Liver (tissue), 8 donors: ENCODE measurements at regions not wholly inside any gene's neighbourhood (a gene's known extent, or its start where the extent isn't known, plus 50 kb on each side); places are given as distances from the start of the nearest gene placed in this dataset.

Experiments used
- DNase-seq: peaks from one replicate; pipeline ENCODE4 v3.0.0-alpha.2; 2017; ENCODE audit warnings: low spot score
- H3K27ac ChIP-seq, 2 donors: one replicate each; pipeline ENCODE4 v1.7.0; 2013; ENCODE audit warnings: inconsistent platforms in 2 of 2, low read length in 2 of 2, control low read depth in 1 of 2, low read depth in 1 of 2, mild to moderate bottlenecking in 1 of 2
- H3K27me3 ChIP-seq, 4 donors: one replicate each; pipeline versions ENCODE4 v1.6.1 to v1.7.0; 2013; ENCODE audit warnings: low read length in 3 of 4, inconsistent platforms in 1 of 4, mild to moderate bottlenecking in 1 of 4, moderate library complexity in 1 of 4; ENCODE audit not compliant: control insufficient read depth in 4 of 4, insufficient read depth in 4 of 4
- H3K36me3 ChIP-seq, 4 donors: one replicate each; pipeline versions ENCODE4 v1.6.1 to v1.7.0; 2013; ENCODE audit warnings: low read length in 3 of 4, mild to moderate bottlenecking in 3 of 4, low read depth in 1 of 4, moderate library complexity in 1 of 4; ENCODE audit not compliant: control insufficient read depth in 4 of 4, insufficient read depth in 3 of 4
- H3K4me1 ChIP-seq, 4 donors: one replicate each; pipeline versions ENCODE4 v1.6.1 to v1.7.0; 2013; ENCODE audit warnings: low read length in 3 of 4, mild to moderate bottlenecking in 3 of 4, moderate library complexity in 1 of 4; ENCODE audit not compliant: control insufficient read depth in 4 of 4, insufficient read depth in 4 of 4
- H3K4me3 ChIP-seq, 3 donors: one replicate each; pipeline versions ENCODE4 v1.6.1 to v1.7.0; 2013; ENCODE audit warnings: low read length in 3 of 3, control low read depth in 1 of 3, low read depth in 1 of 3, mild to moderate bottlenecking in 1 of 3
- H3K9ac ChIP-seq, 2 donors: one replicate each; pipeline ENCODE4 v1.7.0; 2013; ENCODE audit warnings: low read length in 2 of 2, mild to moderate bottlenecking in 2 of 2, moderate library complexity in 2 of 2, control low read depth in 1 of 2, low read depth in 1 of 2
- H3K9me3 ChIP-seq, 4 donors: one replicate each; pipeline versions ENCODE4 v1.6.1 to v1.7.0; 2013; ENCODE audit warnings: low read length in 3 of 4; ENCODE audit not compliant: control insufficient read depth in 4 of 4
- EGR1 ChIP-seq, 2 donors: IDR thresholded peaks; 2 replicates each; pipeline ENCODE4 v1.6.1; 2016 to 2018; ENCODE audit warnings: antibody characterized with exemption in 2 of 2, low read depth in 2 of 2
- FOXA1 ChIP-seq: IDR thresholded peaks from 2 replicates; pipeline ENCODE4 v1.6.1; 2016; ENCODE audit warnings: antibody characterized with exemption
- FOXA2 ChIP-seq: IDR thresholded peaks from 2 replicates; pipeline ENCODE4 v1.6.1; 2016; ENCODE audit warnings: antibody characterized with exemption
- GABPA ChIP-seq, 2 donors: IDR thresholded peaks in 1 of 2; conservative IDR thresholded peaks in 1 of 2; 2 replicates each; pipeline ENCODE4 v1.6.1; 2016; ENCODE audit warnings: antibody characterized with exemption in 2 of 2, mild to moderate bottlenecking in 1 of 2, moderate library complexity in 1 of 2
- HNF4A ChIP-seq, 2 donors: conservative IDR thresholded peaks; 2 replicates each; pipeline ENCODE4 v1.6.1; 2016; ENCODE audit warnings: antibody characterized with exemption in 2 of 2, mild to moderate bottlenecking in 2 of 2
- HNF4G ChIP-seq: IDR thresholded peaks from 2 replicates; pipeline ENCODE4 v1.6.1; 2016; ENCODE audit warnings: antibody characterized with exemption
- JUND ChIP-seq, 2 donors: IDR thresholded peaks; 2 replicates each; pipeline ENCODE4 v1.6.1; 2016; ENCODE audit warnings: antibody characterized with exemption in 2 of 2
- NR2F2 ChIP-seq: IDR thresholded peaks from 2 replicates; pipeline ENCODE4 v1.6.1; 2016; ENCODE audit warnings: antibody characterized with exemption
- RAD21 ChIP-seq, 2 donors: IDR thresholded peaks; 2 replicates each; pipeline ENCODE4 v1.6.1; 2016; ENCODE audit warnings: antibody characterized with exemption in 2 of 2, mild to moderate bottlenecking in 2 of 2
- RXRA ChIP-seq, 2 donors: IDR thresholded peaks; 2 replicates each; pipeline ENCODE4 v1.6.1; 2017 to 2018; ENCODE audit warnings: antibody characterized with exemption in 2 of 2, mild to moderate bottlenecking in 1 of 2
- SP1 ChIP-seq: IDR thresholded peaks from 2 replicates; pipeline ENCODE4 v1.6.1; 2018; ENCODE audit warnings: antibody characterized with exemption, mild to moderate bottlenecking
- TAF1 ChIP-seq: conservative IDR thresholded peaks from 2 replicates; pipeline ENCODE4 v1.6.1; 2016; ENCODE audit warnings: antibody characterized with exemption, mild to moderate bottlenecking
- YY1 ChIP-seq: IDR thresholded peaks from 2 replicates; pipeline ENCODE4 v1.6.1; 2016; ENCODE audit warnings: antibody characterized with exemption, mild to moderate bottlenecking
- WGBS: extraction: QIAGEN DNeasy Blood & Tissue Kit; methylation state at CpG from one replicate; pipeline ENCODE4 v1.1.7; 2013; 5-methylcytosine and 5-hydroxymethylcytosine counted together
- TF ChIP-seq, protein P1 (sequence below): IDR thresholded peaks from 2 replicates; pipeline ENCODE4 v1.6.1; 2016; ENCODE audit warnings: antibody characterized with exemption
- TF ChIP-seq, protein P2 (sequence below): IDR thresholded peaks from 2 replicates; pipeline ENCODE4 v1.6.1; 2016; ENCODE audit warnings: antibody characterized with exemption
- TF ChIP-seq, protein P3 (sequence below): IDR thresholded peaks from 2 replicates; pipeline ENCODE4 v1.6.1; 2016; ENCODE audit warnings: antibody characterized with exemption, mild to moderate bottlenecking
- TF ChIP-seq, protein P4 (sequence below): fragments of 150-350 bp; IDR thresholded peaks from 2 replicates; pipeline ENCODE4 v1.5.1; 2017; ENCODE audit warnings: improper control_type of control experiment, low read depth, low read length; ENCODE audit not compliant: missing input control
- TF ChIP-seq, protein P5 (sequence below): IDR thresholded peaks from 2 replicates; pipeline ENCODE4 v1.6.1; 2016; ENCODE audit warnings: antibody characterized with exemption
- donor health status: healthy.
- donor health status: healthy.
- donor health status: healthy.
- donor health status: healthy.
- donor health status: healthy.

DNA sequence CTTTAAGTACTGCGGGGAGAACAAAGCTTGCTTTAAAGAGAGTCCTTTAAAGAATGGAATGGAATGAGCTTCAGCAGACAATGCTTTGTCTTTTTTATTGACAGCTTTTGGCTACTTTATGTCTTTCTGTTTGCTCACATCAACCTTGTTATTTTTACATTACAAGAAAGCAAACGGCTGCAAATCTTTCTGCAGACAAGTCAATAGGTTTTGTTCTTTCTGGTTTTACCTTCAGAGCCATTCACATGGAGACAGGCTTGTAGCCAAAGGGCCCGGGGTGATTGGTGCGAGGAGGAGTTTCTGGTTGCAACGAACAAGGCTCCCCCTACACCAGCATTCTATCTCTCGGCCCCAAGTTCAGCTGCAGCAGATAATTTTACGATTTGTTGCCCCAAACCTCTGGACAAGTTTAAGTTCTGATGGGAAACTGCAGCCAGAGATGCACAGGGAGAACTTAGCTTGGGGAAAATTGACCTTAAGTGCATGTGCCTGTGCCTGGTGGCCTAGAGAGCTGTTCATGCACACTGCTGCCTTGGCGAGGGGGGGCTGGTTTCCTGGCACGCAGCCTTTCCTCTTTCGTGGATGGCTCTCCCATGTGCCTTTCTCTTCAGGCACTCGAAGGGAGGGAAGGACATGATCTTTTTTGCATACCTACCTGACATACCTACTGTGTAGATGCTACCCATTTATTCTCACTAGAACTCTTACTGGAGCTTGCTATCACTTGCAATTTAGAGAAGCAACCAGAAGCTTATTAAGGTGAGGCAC, 543.2 kb downstream of the DCDC2C start:
- DNase-seq: no peak
- Histone ChIP-seq H3K4me1 (no peaks in the 10 kb centered on the region), H3K36me3 (no peaks in the 10 kb centered on the region), H3K27me3 (no peaks in the 10 kb centered on the region), H3K27ac (no peak overlapping the region), H3K4me3 (no peak overlapping the region), H3K9ac (no peak overlapping the region), H3K9me3 (no peaks in the 10 kb centered on the region)
- no peak for TF ChIP-seq JUND (IDR thresholded peaks at IDR 0.05)
- TF ChIP-seq TAF1: no peak
- TF ChIP-seq HNF4G: no peak
- TF ChIP-seq, protein P1, sequence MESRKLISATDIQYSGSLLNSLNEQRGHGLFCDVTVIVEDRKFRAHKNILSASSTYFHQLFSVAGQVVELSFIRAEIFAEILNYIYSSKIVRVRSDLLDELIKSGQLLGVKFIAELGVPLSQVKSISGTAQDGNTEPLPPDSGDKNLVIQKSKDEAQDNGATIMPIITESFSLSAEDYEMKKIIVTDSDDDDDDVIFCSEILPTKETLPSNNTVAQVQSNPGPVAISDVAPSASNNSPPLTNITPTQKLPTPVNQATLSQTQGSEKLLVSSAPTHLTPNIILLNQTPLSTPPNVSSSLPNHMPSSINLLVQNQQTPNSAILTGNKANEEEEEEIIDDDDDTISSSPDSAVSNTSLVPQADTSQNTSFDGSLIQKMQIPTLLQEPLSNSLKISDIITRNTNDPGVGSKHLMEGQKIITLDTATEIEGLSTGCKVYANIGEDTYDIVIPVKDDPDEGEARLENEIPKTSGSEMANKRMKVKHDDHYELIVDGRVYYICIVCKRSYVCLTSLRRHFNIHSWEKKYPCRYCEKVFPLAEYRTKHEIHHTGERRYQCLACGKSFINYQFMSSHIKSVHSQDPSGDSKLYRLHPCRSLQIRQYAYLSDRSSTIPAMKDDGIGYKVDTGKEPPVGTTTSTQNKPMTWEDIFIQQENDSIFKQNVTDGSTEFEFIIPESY: no peak
- TF ChIP-seq, protein P2, sequence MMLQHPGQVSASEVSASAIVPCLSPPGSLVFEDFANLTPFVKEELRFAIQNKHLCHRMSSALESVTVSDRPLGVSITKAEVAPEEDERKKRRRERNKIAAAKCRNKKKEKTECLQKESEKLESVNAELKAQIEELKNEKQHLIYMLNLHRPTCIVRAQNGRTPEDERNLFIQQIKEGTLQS: no peak
- TF ChIP-seq FOXA1: no peak
- TF ChIP-seq EGR1 (IDR thresholded peaks at IDR 0.05; ENCODE audit: low read depth in 2 of 2): no peak
- TF ChIP-seq RXRA (IDR thresholded peaks at IDR 0.05): no peak
- no peak for TF ChIP-seq HNF4A (conservative IDR thresholded peaks at IDR 0.05)
- no peak for TF ChIP-seq GABPA (IDR thresholded peaks at IDR 0.05 in 1 of 2, conservative IDR thresholded peaks at IDR 0.05 in 1 of 2)
- no peak for TF ChIP-seq SP1
- no peak for TF ChIP-seq NR2F2
- no peak for TF ChIP-seq FOXA2
- TF ChIP-seq, protein P3, sequence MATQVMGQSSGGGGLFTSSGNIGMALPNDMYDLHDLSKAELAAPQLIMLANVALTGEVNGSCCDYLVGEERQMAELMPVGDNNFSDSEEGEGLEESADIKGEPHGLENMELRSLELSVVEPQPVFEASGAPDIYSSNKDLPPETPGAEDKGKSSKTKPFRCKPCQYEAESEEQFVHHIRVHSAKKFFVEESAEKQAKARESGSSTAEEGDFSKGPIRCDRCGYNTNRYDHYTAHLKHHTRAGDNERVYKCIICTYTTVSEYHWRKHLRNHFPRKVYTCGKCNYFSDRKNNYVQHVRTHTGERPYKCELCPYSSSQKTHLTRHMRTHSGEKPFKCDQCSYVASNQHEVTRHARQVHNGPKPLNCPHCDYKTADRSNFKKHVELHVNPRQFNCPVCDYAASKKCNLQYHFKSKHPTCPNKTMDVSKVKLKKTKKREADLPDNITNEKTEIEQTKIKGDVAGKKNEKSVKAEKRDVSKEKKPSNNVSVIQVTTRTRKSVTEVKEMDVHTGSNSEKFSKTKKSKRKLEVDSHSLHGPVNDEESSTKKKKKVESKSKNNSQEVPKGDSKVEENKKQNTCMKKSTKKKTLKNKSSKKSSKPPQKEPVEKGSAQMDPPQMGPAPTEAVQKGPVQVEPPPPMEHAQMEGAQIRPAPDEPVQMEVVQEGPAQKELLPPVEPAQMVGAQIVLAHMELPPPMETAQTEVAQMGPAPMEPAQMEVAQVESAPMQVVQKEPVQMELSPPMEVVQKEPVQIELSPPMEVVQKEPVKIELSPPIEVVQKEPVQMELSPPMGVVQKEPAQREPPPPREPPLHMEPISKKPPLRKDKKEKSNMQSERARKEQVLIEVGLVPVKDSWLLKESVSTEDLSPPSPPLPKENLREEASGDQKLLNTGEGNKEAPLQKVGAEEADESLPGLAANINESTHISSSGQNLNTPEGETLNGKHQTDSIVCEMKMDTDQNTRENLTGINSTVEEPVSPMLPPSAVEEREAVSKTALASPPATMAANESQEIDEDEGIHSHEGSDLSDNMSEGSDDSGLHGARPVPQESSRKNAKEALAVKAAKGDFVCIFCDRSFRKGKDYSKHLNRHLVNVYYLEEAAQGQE: no peak
- TF ChIP-seq YY1: no peak
- TF ChIP-seq RAD21 (IDR thresholded peaks at IDR 0.05): no peak
- TF ChIP-seq, protein P4, sequence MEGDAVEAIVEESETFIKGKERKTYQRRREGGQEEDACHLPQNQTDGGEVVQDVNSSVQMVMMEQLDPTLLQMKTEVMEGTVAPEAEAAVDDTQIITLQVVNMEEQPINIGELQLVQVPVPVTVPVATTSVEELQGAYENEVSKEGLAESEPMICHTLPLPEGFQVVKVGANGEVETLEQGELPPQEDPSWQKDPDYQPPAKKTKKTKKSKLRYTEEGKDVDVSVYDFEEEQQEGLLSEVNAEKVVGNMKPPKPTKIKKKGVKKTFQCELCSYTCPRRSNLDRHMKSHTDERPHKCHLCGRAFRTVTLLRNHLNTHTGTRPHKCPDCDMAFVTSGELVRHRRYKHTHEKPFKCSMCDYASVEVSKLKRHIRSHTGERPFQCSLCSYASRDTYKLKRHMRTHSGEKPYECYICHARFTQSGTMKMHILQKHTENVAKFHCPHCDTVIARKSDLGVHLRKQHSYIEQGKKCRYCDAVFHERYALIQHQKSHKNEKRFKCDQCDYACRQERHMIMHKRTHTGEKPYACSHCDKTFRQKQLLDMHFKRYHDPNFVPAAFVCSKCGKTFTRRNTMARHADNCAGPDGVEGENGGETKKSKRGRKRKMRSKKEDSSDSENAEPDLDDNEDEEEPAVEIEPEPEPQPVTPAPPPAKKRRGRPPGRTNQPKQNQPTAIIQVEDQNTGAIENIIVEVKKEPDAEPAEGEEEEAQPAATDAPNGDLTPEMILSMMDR: no peak
- TF ChIP-seq, protein P5, sequence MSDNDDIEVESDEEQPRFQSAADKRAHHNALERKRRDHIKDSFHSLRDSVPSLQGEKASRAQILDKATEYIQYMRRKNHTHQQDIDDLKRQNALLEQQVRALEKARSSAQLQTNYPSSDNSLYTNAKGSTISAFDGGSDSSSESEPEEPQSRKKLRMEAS: no peak
- WGBS: 36% methylated on average over 11 of the region's 11 CpGs
